CD14-positive monocyte (primary cell): ENCODE measurements at regions not wholly inside any gene's neighbourhood (a gene's known extent, or its start where the extent isn't known, plus 50 kb on each side); places are given as distances from the start of the nearest gene placed in this dataset.

Experiments used
- DNase-seq, 3 donors: peaks; one replicate each; pipeline ENCODE4 v3.0.0-alpha.2; 2011 to 2022
- H2AFZ ChIP-seq: 2 replicates; pipeline ENCODE4 v1.6.0; 2012; ENCODE audit warnings: mild to moderate bottlenecking, low read depth, low read length, inconsistent platforms; ENCODE audit not compliant: insufficient read depth, poor library complexity, severe bottlenecking
- H3K27ac ChIP-seq, 2 donors: 1 replicate in 1 of 2; 2 replicates in 1 of 2; pipeline ENCODE4 v1.5.1; 2012 to 2013; ENCODE audit warnings: low read length in 2 of 2, control low read depth in 1 of 2, inconsistent platforms in 1 of 2, low read depth in 1 of 2, mild to moderate bottlenecking in 1 of 2
- H3K27me3 ChIP-seq, 2 donors: one replicate each; pipeline versions ENCODE4 v1.6.0 to v1.6.1; 2011 to 2013; ENCODE audit warnings: low read length in 2 of 2; ENCODE audit not compliant: control insufficient read depth in 2 of 2, insufficient read depth in 2 of 2
- H3K36me3 ChIP-seq, 2 donors: replicated peaks in 1 of 2; 1 replicate in 1 of 2; 2 replicates in 1 of 2; pipeline versions ENCODE4 v1.5.1 to v1.6.1; 2012 to 2013; ENCODE audit warnings: low read length in 2 of 2, control low read depth in 1 of 2, inconsistent platforms in 1 of 2, mild to moderate bottlenecking in 1 of 2; ENCODE audit not compliant: insufficient read depth in 2 of 2, control insufficient read depth in 1 of 2
- H3K4me1 ChIP-seq, 2 donors: 1 replicate in 1 of 2; 2 replicates in 1 of 2; pipeline versions ENCODE4 v1.5.1 to v1.6.1; 2012 to 2013; ENCODE audit warnings: low read length in 2 of 2, control low read depth in 1 of 2, inconsistent platforms in 1 of 2, mild to moderate bottlenecking in 1 of 2, moderate library complexity in 1 of 2; ENCODE audit not compliant: insufficient read depth in 2 of 2, control insufficient read depth in 1 of 2
- H3K4me2 ChIP-seq: replicated peaks from 2 replicates; pipeline ENCODE3; 2012; ENCODE audit warnings: low read length, moderate library complexity, mild to moderate bottlenecking; ENCODE audit not compliant: poor library complexity, severe bottlenecking; ENCODE audit errors: extremely low read depth
- H3K4me3 ChIP-seq, 3 experiments: fragments of 200-600 bp in 1 of 3; sonication (generic) in 1 of 3; replicated peaks in 1 of 3; 1 replicate in 2 of 3; 2 replicates in 1 of 3; pipeline ENCODE4 v1.5.1; 2011 to 2013; ENCODE audit warnings: low read length in 3 of 3, mild to moderate bottlenecking in 3 of 3, control low read depth in 2 of 3, low read depth in 2 of 3, inconsistent platforms in 1 of 3, moderate library complexity in 1 of 3
- H3K79me2 ChIP-seq: 2 replicates; pipeline ENCODE4 v1.6.0; 2012; ENCODE audit warnings: mild to moderate bottlenecking, control low read depth, inconsistent platforms, low read length, moderate library complexity; ENCODE audit not compliant: insufficient read depth
- H3K9ac ChIP-seq: 2 replicates; pipeline ENCODE4 v1.6.0; 2017; ENCODE audit warnings: low read length, mild to moderate bottlenecking; ENCODE audit not compliant: insufficient read depth, poor library complexity, severe bottlenecking
- H3K9me3 ChIP-seq, 2 donors: replicated peaks in 1 of 2; 1 replicate in 1 of 2; 2 replicates in 1 of 2; pipeline versions ENCODE4 v1.5.1 to v1.6.1; 2012 to 2013; ENCODE audit warnings: low read length in 2 of 2, control low read depth in 1 of 2; ENCODE audit not compliant: control insufficient read depth in 1 of 2, insufficient read depth in 1 of 2
- H4K20me1 ChIP-seq: 2 replicates; pipeline ENCODE4 v1.6.0; 2012; ENCODE audit warnings: mild to moderate bottlenecking, low read length, control low read depth, moderate library complexity; ENCODE audit not compliant: insufficient read depth
- H3K27ac Mint-ChIP-seq, 7 donors: one replicate each; pipeline ENCODE4 v1.8.0; 2020; ENCODE audit warnings: mild to moderate bottlenecking in 7 of 7, mixed read lengths in 7 of 7, moderate library complexity in 6 of 7, inconsistent platforms in 2 of 7
- H3K27me3 Mint-ChIP-seq, 3 donors: one replicate each; pipeline ENCODE4 v1.8.0; 2021 to 2022; ENCODE audit warnings: low read depth in 3 of 3, mild to moderate bottlenecking in 3 of 3, mixed read lengths in 3 of 3, moderate library complexity in 3 of 3, inconsistent platforms in 1 of 3
- H3K36me3 Mint-ChIP-seq, 2 donors: one replicate each; pipeline ENCODE4 v1.8.0; 2020; ENCODE audit warnings: mixed read lengths in 2 of 2, inconsistent platforms in 1 of 2, mild to moderate bottlenecking in 1 of 2
- H3K4me1 Mint-ChIP-seq: one replicate; pipeline ENCODE4 v1.8.0; 2020; ENCODE audit warnings: mild to moderate bottlenecking, mixed read lengths
- H3K4me3 Mint-ChIP-seq, 2 donors: one replicate each; pipeline ENCODE4 v1.8.0; 2020; ENCODE audit warnings: mild to moderate bottlenecking in 2 of 2, mixed read lengths in 2 of 2, moderate library complexity in 1 of 2
- H3K9me3 Mint-ChIP-seq, 7 donors: one replicate each; pipeline ENCODE4 v1.8.0; 2020 to 2022; ENCODE audit warnings: mixed read lengths in 7 of 7, mild to moderate bottlenecking in 6 of 7, moderate library complexity in 6 of 7, inconsistent platforms in 2 of 7
- WGBS: methylation state at CpG from one replicate; pipeline ENCODE4 v1.1.5; 2013; ENCODE audit warnings: missing lambda C conversion rate; ENCODE audit not compliant: insufficient coverage; 5-methylcytosine and 5-hydroxymethylcytosine counted together
- intact Hi-C, 2 donors: fragments of 100-400 bp; cut with micrococcal nuclease; formaldehyde crosslinking; loops; one replicate each; pipeline versions ENCODE4 v1.15.0 to v1.15.1; 2023
- TF ChIP-seq, protein P1 (sequence below): fragments of 200-600 bp; IDR thresholded peaks from one replicate; pipeline ENCODE4 v1.8.0; 2022; ENCODE audit warnings: antibody characterized with exemption, mild to moderate bottlenecking

DNA sequence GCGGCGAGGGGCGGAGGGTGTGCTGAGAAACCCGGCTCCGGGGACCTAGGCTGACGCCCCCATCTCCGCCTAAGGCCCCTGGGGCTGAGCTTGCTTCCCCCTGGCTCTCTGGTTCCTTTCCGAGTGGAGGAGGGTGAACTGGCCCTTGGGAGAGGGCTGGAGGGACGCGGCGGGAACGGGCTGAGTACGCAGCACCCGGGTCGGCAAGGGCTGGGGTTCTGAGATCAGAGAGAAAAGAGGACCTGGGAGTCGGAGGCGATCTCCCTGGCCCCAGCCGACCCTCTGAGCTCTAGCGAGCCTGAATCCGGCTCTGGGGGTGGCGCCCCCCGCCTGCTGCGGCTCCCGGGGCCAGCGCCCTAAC lies 270.8 kb downstream of the FOXD2 start:
- H3K9ac ChIP-seq = no peak overlapping the region
- 4% methylated on average over 17 of the region's 25 CpGs for WGBS
- H3K4me2 ChIP-seq = no peak overlapping the region
- peaks cover 0 to 3% (median 0%) of the 10 kb centered on the region in 7 donors for H3K9me3 Mint-ChIP-seq
- no peak for DNase-seq
- H3K36me3 Mint-ChIP-seq = no peaks in the 10 kb centered on the region
- H2AFZ ChIP-seq = no peak overlapping the region
- H3K27me3 Mint-ChIP-seq = peaks cover 69 to 88% (median 72%) of the 10 kb centered on the region in 3 donors
- H3K4me1 ChIP-seq = peaks cover 9 to 15% of the 10 kb centered on the region in 2 donors
- H3K27ac ChIP-seq = no peak overlapping the region
- no peak overlapping the region for H3K27ac Mint-ChIP-seq
- TF ChIP-seq, protein P1, sequence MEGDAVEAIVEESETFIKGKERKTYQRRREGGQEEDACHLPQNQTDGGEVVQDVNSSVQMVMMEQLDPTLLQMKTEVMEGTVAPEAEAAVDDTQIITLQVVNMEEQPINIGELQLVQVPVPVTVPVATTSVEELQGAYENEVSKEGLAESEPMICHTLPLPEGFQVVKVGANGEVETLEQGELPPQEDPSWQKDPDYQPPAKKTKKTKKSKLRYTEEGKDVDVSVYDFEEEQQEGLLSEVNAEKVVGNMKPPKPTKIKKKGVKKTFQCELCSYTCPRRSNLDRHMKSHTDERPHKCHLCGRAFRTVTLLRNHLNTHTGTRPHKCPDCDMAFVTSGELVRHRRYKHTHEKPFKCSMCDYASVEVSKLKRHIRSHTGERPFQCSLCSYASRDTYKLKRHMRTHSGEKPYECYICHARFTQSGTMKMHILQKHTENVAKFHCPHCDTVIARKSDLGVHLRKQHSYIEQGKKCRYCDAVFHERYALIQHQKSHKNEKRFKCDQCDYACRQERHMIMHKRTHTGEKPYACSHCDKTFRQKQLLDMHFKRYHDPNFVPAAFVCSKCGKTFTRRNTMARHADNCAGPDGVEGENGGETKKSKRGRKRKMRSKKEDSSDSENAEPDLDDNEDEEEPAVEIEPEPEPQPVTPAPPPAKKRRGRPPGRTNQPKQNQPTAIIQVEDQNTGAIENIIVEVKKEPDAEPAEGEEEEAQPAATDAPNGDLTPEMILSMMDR = no peak
- H3K9me3 ChIP-seq = peaks cover 0 to 9% of the 10 kb centered on the region in 2 donors
- intact Hi-C loops = loop anchor here in 1 of 2 donors (5.0 kb wide), 1 partner anchor 516 kb away; the partner anchor contains the start of gene PDZK1IP1
- no peaks in the 10 kb centered on the region for H3K36me3 ChIP-seq
- no peak overlapping the region for H3K4me3 ChIP-seq
- H3K4me3 Mint-ChIP-seq = peak overlapping the region in 1 of 2 donors; percentile 67
- no peaks in the 10 kb centered on the region for H3K79me2 ChIP-seq
- H3K27me3 ChIP-seq = peaks cover 50 to 81% of the 10 kb centered on the region in 2 donors
- H3K4me1 Mint-ChIP-seq = peaks cover 14% of the 10 kb centered on the region
- no peaks in the 10 kb centered on the region for H4K20me1 ChIP-seq

DNA sequence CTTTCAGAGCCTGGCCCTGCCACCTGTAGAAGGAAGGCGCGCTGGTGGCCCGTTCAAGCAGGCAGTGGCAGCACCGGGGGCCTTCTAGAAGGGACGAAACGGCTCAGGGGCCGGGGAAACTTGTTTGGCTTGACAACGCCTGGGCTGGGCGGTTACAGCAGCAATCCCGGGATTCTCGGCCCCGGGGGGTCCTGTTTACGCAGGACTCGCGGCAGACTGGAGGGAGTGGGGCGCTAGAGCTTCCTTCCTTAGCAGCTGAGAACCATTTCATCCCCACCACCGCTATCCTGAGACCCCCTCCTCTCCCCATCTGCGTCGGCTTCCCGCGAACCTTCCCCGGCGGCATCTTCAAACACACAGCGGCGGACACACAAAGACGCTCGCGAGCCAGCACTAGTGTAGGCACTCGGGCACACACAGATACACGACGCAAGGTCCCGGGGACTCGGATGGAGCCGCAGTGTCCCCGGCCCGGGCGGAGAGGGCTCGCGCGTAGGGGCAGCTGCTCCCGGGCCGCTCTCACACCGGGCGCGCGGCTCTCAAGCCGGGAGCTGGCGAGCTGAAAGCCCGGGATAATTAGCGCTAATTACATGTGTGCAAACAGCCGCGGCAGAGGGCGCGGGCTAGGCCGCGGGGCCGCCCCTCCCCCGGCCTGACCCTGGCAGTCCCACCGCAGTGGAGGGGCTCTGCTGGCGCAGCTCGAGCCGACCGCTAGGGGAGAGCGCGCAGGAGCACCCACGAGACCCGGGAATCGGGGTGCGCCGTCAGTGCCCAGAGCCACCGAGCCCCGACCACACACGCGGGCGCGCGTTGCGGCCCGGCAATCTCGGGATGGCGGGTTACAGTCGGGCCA lies 271.4 kb downstream of the FOXD2 start:
- no peaks in the 10 kb centered on the region for H3K36me3 Mint-ChIP-seq
- no peak overlapping the region for H3K27ac Mint-ChIP-seq
- peaks cover 73 to 90% (median 76%) of the 10 kb centered on the region in 3 donors for H3K27me3 Mint-ChIP-seq
- Histone ChIP-seq H3K4me2 (peak overlapping the region; percentile 33), H3K36me3 (no peaks in the 10 kb centered on the region), H2AFZ (peak overlapping the region; percentile 41), H3K4me3 (peak overlapping the region in 1 of 3 experiments; percentile 8), H3K9me3 (peaks cover 0 to 9% of the 10 kb centered on the region in 2 donors), H4K20me1 (no peaks in the 10 kb centered on the region), H3K79me2 (no peaks in the 10 kb centered on the region), H3K4me1 (peaks cover 9 to 15% of the 10 kb centered on the region in 2 donors), H3K27ac (no peak overlapping the region), H3K9ac (no peak overlapping the region), H3K27me3 (peaks cover 50 to 83% of the 10 kb centered on the region in 2 donors)
- H3K4me1 Mint-ChIP-seq = peaks cover 14% of the 10 kb centered on the region
- under 1% methylated on average over 82 of the region's 82 CpGs for WGBS
- no peak for DNase-seq
- TF ChIP-seq, protein P1 = no peak
- peaks cover 0 to 3% (median 0%) of the 10 kb centered on the region in 7 donors for H3K9me3 Mint-ChIP-seq
- peak overlapping the region in 1 of 2 donors; percentile 70 for H3K4me3 Mint-ChIP-seq
- intact Hi-C loops = loop anchor here in 1 of 2 donors (5.0 kb wide), 1 partner anchor 517 kb away; the partner anchor contains the start of gene PDZK1IP1
